Prostate gland (tissue), 2 donors: ENCODE measurements at regions not wholly inside any gene's neighbourhood (a gene's known extent, or its start where the extent isn't known, plus 50 kb on each side); places are given as distances from the start of the nearest gene placed in this dataset.

Experiments used
- DNase-seq: peaks from one replicate; pipeline ENCODE4 v3.0.0-alpha.2; 2019; ENCODE audit warnings: low spot score
- H3K27ac ChIP-seq, 2 donors: fragments of 200-600 bp; sonication (generic); 2 replicates each; pipeline ENCODE4 v1.5.1; 2017 to 2019
- H3K27me3 ChIP-seq: fragments of 200-600 bp; sonication (generic); replicated peaks from 2 replicates; pipeline ENCODE4 v1.5.1; 2019; ENCODE audit not compliant: insufficient read depth
- H3K36me3 ChIP-seq, 2 donors: fragments of 200-600 bp; sonication (generic); 1 replicate in 1 of 2; 2 replicates in 1 of 2; pipeline versions ENCODE4 v1.5.1 to v1.8.1; 2017 to 2019
- H3K4me1 ChIP-seq: fragments of 200-600 bp; sonication (generic); replicated peaks from 2 replicates; pipeline ENCODE4 v1.5.1; 2019
- H3K4me3 ChIP-seq, 2 donors: fragments of 200-600 bp; sonication (generic); 2 replicates each; pipeline ENCODE4 v1.5.1; 2017 to 2019
- H3K9me3 ChIP-seq: fragments of 200-600 bp; sonication (generic); 2 replicates; pipeline ENCODE4 v1.5.1; 2017
- POLR2A ChIP-seq: fragments of 450-650 bp; IDR thresholded peaks from one replicate; pipeline ENCODE4 v1.6.1; 2016; ENCODE audit warnings: antibody characterized with exemption, mild to moderate bottlenecking
- POLR2AphosphoS5 ChIP-seq: sonication (generic); formaldehyde crosslinking; IDR thresholded peaks from one replicate; pipeline ENCODE4 v1.6.1; 2017; ENCODE audit warnings: antibody characterized with exemption
- WGBS: methylation state at CpG from one replicate; pipeline ENCODE4 v1.1.5; 2018; 5-methylcytosine and 5-hydroxymethylcytosine counted together
- intact Hi-C: fragments of 100-400 bp; cut with DNase I; formaldehyde crosslinking; loops from one replicate; pipeline ENCODE4 v1.14.2; 2022
- TF ChIP-seq, protein P1 (sequence below), 4 experiments: fragments of 200-600 bp in 2 of 4; fragments of 450-650 bp in 2 of 4; sonication (generic) in 2 of 4; IDR thresholded peaks; 1 replicate in 3 of 4; 2 replicates in 1 of 4; pipeline ENCODE4 v1.5.1; 2016 to 2019; ENCODE audit warnings: antibody characterized with exemption in 4 of 4, mild to moderate bottlenecking in 2 of 4, moderate library complexity in 2 of 4

- Histone ChIP-seq H3K4me1 (no peaks in the 10 kb centered on the region), H3K27ac (no peak overlapping the region), H3K27me3 (no peaks in the 10 kb centered on the region), H3K36me3 (no peaks in the 10 kb centered on the region), H3K9me3 (no peaks in the 10 kb centered on the region), H3K4me3 (no peak overlapping the region)
- TF ChIP-seq POLR2A (no peak), POLR2AphosphoS5 (no peak)
- TF ChIP-seq, protein P1, sequence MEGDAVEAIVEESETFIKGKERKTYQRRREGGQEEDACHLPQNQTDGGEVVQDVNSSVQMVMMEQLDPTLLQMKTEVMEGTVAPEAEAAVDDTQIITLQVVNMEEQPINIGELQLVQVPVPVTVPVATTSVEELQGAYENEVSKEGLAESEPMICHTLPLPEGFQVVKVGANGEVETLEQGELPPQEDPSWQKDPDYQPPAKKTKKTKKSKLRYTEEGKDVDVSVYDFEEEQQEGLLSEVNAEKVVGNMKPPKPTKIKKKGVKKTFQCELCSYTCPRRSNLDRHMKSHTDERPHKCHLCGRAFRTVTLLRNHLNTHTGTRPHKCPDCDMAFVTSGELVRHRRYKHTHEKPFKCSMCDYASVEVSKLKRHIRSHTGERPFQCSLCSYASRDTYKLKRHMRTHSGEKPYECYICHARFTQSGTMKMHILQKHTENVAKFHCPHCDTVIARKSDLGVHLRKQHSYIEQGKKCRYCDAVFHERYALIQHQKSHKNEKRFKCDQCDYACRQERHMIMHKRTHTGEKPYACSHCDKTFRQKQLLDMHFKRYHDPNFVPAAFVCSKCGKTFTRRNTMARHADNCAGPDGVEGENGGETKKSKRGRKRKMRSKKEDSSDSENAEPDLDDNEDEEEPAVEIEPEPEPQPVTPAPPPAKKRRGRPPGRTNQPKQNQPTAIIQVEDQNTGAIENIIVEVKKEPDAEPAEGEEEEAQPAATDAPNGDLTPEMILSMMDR (IDR thresholded peaks at IDR 0.05), result no peak
- no peak for DNase-seq
- intact Hi-C loops, result no loop called here
- 72% methylated on average over 5 of the region's 5 CpGs for WGBS
Observed at GRCh38 chr2:126303113-126303512, 352.8 kb upstream of the GYPC start.

DNA sequence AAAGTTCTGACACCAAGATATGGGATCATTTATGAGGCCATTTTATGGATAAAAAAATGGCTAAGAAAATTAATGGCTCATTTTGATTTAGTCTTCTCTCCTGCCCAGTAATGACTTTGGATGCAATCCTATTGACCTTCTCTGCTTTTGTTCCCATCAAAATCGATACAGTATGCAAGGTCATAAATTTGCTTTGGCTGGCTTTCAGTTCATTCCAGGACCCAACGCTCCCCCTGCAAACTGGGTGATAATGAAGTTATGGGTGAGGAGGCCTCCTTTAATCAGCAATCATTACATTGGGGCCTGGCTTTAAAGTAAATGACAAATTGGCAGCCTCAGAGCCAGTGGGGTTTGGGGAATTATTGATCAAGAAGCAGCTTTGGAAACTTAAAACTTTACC is 351.8 kb upstream of the GYPC start:
- Histone ChIP-seq H3K4me1 (no peaks in the 10 kb centered on the region), H3K9me3 (no peaks in the 10 kb centered on the region), H3K27me3 (no peaks in the 10 kb centered on the region), H3K4me3 (no peak overlapping the region), H3K36me3 (no peaks in the 10 kb centered on the region), H3K27ac (no peak overlapping the region)
- 46% methylated on average over 2 of the region's 2 CpGs for WGBS
- TF ChIP-seq POLR2AphosphoS5 (no peak), POLR2A (no peak)
- TF ChIP-seq, protein P1 (IDR thresholded peaks at IDR 0.05), result no peak
- DNase-seq, result no peak
- intact Hi-C loops, result no loop called here

DNA sequence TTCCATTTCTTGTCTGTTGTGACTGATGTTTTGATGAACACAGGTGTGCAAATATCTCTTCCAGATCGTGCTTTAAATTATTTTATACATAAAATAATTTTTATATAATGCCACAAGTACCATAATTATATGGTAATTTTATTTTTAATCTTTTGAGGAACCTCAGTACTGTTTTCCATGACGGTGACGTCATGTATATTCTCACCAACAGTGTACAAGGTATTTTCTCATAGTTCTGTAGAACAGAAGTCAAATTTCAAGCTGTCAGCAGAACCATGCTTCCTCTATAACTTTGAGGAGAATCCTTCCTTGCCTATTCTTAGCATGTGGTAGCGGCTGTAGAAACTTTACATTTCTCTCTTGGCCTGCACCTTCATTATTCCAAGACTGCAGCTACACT is 349.4 kb upstream of the GYPC start:
- no peak overlapping the region for H3K27ac ChIP-seq
- H3K4me1 ChIP-seq, result no peaks in the 10 kb centered on the region
- TF ChIP-seq, protein P1 (IDR thresholded peaks at IDR 0.05), result no peak
- no peak for TF ChIP-seq POLR2AphosphoS5
- TF ChIP-seq POLR2A, result no peak
- no peaks in the 10 kb centered on the region for H3K36me3 ChIP-seq
- DNase-seq, result no peak
- no peaks in the 10 kb centered on the region for H3K27me3 ChIP-seq
- H3K4me3 ChIP-seq, result no peak overlapping the region
- 87% methylated on average over 4 of the region's 4 CpGs for WGBS
- H3K9me3 ChIP-seq, result no peaks in the 10 kb centered on the region
- intact Hi-C loops, result no loop called here

DNA sequence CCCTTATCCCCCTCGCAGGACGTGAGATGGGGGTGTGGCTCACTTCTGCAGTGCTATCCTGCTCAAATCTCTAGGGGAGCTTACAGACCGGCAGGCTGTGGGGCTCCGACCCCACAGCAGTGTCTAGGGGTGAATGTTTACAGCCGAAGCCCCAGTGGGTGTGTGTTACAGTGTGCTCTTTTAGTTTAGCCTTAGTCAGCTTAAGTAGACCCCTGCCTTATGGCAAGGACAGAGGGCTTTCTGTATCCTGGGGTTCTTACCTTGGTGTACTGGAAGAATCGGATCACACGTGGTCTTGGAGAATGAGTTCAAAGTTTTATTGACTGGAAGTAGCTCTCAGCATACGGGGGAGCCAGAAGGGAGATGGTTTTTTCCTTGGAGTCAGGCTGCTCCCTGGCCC is 348.2 kb upstream of the GYPC start:
- WGBS, result 77% methylated on average over 8 of the region's 8 CpGs
- Histone ChIP-seq H3K9me3 (no peaks in the 10 kb centered on the region), H3K4me1 (no peaks in the 10 kb centered on the region), H3K36me3 (no peaks in the 10 kb centered on the region), H3K27me3 (no peaks in the 10 kb centered on the region), H3K27ac (no peak overlapping the region), H3K4me3 (no peak overlapping the region)
- TF ChIP-seq POLR2A (no peak), POLR2AphosphoS5 (no peak)
- TF ChIP-seq, protein P1 (IDR thresholded peaks at IDR 0.05), result no peak
- intact Hi-C loops, result no loop called here
- DNase-seq, result no peak

- H3K4me3 ChIP-seq, result no peak overlapping the region
- no peaks in the 10 kb centered on the region for H3K9me3 ChIP-seq
- intact Hi-C loops, result no loop called here
- TF ChIP-seq POLR2A (no peak), POLR2AphosphoS5 (no peak)
- TF ChIP-seq, protein P1 (IDR thresholded peaks at IDR 0.05), result no peak
- no peaks in the 10 kb centered on the region for H3K4me1 ChIP-seq
- DNase-seq, result no peak
- H3K27ac ChIP-seq, result no peak overlapping the region
- no peaks in the 10 kb centered on the region for H3K27me3 ChIP-seq
- 94% methylated on average over 2 of the region's 2 CpGs for WGBS
- H3K36me3 ChIP-seq, result no peaks in the 10 kb centered on the region
Observed at GRCh38 chr2:126309185-126309584, 346.8 kb upstream of the GYPC start.
